ENCODE measurements at regions not wholly inside any gene's neighbourhood (a gene's known extent, or its start where the extent isn't known, plus 50 kb on each side); places are given as distances from the start of the nearest gene placed in this dataset.

DNA sequence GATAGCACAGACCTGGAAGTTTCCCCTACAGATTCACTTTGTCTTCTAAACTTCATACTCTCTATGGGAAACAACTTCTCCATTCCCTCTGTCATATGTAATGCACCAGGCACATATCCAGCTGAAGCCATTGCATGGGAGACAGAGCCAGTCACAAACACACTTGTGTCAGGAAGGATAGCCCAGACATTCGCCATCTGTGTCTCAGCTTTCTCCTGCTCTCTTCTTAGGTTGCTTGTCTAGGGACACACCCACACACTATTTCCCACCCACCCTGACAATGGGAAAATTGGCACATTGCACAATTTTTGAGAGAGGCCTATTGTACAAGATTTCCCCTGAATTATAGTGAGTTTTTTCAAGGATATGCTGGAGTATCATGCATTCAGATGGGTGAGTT is 158.4 kb upstream of the MPDZ start:
- TF ChIP-seq, protein P1, sequence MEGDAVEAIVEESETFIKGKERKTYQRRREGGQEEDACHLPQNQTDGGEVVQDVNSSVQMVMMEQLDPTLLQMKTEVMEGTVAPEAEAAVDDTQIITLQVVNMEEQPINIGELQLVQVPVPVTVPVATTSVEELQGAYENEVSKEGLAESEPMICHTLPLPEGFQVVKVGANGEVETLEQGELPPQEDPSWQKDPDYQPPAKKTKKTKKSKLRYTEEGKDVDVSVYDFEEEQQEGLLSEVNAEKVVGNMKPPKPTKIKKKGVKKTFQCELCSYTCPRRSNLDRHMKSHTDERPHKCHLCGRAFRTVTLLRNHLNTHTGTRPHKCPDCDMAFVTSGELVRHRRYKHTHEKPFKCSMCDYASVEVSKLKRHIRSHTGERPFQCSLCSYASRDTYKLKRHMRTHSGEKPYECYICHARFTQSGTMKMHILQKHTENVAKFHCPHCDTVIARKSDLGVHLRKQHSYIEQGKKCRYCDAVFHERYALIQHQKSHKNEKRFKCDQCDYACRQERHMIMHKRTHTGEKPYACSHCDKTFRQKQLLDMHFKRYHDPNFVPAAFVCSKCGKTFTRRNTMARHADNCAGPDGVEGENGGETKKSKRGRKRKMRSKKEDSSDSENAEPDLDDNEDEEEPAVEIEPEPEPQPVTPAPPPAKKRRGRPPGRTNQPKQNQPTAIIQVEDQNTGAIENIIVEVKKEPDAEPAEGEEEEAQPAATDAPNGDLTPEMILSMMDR (IDR thresholded peaks at IDR 0.05), result no peak
- TF ChIP-seq POLR2A (IDR thresholded peaks at IDR 0.05) (no peak), POLR2AphosphoS5 (IDR thresholded peaks at IDR 0.05) (no peak), EP300 (IDR thresholded peaks at IDR 0.05) (no peak)

Measured in suprapubic skin (tissue), 4 donors.